GM20000 (cell line): ENCODE measurements at regions not wholly inside any gene's neighbourhood (a gene's known extent, or its start where the extent isn't known, plus 50 kb on each side); places are given as distances from the start of the nearest gene placed in this dataset.

Source experiments
- DNase-seq: peaks from one replicate; pipeline ENCODE4 v3.0.0; 2012; ENCODE audit warnings: low spot score
- CTCF ChIP-seq: IDR thresholded peaks from 2 replicates; pipeline ENCODE4 v1.5.1; 2012; ENCODE audit warnings: mild to moderate bottlenecking, control low read depth; ENCODE audit errors: extremely low read depth, missing control alignments

GRCh38 chr18:78673516-78674321 lies 305.9 kb upstream of the SALL3 start:
- TF ChIP-seq CTCF, result no peak
- no peak for DNase-seq

DNA sequence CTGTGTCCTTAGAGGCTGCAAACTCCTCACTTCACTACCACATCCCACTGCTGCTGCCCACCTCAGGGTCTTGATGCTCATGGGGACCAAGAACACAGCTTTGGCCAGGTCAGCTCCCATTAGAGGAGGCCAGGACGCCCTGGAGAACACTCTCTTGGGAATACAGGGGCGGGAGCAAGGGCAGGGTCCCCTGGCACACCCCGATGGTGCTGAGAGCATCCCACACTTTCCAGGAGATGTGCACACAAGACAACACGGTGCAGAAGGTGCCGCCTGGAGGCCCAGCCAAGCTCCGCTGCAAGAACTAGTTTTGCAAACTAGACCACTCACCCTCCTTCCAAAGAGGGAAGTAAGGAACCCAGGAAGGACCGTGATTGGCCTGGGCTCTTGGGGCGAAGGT lies 304.4 kb upstream of the SALL3 start:
- DNase-seq, result no peak
- no peak for TF ChIP-seq CTCF

DNA sequence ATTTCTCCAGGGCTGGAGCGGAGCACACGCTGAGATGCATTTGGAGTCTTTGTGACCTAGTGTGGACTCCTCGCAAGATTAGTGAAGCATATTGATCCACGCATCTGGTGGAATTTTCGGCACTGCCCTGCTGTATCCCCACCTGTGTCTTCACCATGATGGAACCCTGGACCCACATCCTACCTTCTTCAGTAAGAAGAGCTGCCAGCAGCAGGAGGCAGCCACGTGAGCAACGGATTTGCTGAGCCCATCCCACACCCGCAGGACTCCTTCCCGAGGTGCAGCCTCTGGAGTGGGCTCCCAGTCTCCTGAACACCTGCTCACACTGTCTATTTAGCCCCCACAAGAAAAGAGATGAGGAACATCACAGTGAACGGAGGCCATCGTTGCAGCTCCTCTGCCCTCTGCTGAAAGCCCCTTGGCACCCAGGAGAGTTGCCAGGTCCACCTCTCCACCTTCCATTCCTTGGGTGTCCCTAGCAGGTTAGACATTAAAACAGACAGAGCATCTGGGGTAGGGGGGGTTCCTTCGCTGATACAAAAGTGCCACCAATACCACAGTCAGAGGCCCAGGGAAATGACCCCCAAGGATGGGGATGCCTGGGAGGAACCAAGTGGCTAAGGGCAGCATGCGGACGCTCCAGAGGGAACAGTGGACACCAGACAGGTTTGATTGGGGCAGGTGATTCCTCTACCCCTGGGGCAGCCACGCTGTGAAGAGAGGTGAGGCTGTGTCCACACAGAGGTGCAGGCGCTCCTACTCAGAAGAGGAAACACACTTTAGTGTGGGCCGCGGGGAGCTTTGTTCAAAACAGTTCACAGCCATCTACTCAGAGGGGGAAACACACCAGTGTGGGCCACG lies 302.8 kb upstream of the SALL3 start:
- no peak for DNase-seq
- TF ChIP-seq CTCF, result no peak

DNA sequence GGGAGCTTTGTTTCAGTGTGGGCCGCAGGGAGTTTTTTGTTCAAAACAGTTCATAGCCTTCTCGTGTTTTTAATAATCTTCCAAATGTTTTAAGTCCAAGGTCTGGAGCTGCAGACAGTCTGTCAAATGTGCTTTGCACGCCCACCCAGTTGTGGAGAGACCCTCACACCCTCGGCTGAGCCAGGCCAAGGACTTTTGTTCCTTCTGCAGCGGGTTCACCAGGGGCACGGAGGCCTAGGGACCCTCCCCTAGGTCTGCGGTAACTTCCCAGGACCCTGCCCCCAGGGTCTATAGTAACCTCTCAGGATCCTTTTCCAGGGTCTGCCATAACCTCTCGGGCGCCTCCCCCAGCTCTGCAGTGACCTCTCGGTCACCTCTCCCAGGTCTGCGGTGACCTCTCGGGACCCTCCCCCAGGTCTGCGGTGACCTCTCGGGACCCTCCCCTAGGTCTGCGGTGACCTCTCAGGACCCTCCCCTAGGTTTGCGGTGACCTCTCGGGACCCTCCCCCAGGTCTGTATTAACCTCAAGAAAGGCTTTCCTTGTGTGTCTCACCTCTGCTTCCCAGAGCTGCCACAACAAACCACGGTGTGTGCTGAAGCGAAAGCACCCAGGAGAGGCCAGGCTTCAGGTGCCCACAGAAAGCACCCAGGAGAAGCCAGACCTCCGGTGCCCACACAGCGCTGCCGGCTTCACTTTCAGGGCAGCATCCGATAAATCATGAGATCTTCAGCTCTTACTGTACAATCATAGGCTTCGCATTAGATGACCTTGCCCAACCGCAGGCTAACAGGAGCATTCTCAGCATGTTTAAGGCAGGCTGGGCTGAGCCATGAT lies 301.9 kb upstream of the SALL3 start:
- no peak for TF ChIP-seq CTCF

DNA sequence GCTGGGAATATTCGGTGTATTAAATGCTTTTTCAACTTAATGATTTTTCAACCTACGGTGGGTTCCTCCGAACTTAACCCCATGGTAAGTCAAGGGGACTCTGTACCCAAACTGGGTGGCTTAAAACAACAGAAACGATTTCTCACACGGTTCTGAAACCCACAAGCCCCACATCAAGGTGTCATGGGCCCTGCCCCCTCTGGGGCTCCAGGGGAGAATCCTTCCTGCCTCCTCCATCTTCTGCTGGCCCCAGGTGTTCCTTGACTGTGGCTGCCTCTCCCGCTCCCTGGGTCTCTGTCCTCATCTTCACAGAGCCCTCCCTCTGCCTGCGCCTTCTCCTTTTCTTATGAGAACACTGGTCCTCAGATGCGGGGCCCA lies 301.3 kb upstream of the SALL3 start:
- no peak for DNase-seq
- TF ChIP-seq CTCF, result no peak

More for the DNA sequence above, 301.9 kb upstream of the SALL3 start:
- no peak for DNase-seq

DNA sequence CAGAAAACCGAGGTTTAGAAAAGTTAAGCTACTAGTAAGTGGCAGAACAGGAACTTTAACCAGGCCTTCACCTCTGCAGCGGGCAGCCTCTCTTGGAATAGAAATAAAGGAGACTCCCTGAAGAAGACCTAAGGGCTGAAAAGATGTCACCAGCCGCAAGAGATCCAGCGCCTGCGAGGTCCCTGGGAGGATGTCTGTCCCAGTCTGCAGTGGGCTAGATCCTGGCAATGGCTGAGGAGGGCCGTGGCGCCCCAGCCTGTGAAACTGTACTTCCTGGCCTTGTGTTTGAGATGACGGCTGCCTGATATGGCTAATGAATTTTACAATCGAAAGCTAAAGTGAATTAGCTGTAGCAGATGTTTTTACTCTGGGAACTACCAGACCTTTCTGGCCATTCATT lies 300.6 kb upstream of the SALL3 start:
- DNase-seq, result no peak
- no peak for TF ChIP-seq CTCF
